Mesothelial cell of epicardium (in vitro differentiated cells): ENCODE measurements at regions not wholly inside any gene's neighbourhood (a gene's known extent, or its start where the extent isn't known, plus 50 kb on each side); places are given as distances from the start of the nearest gene placed in this dataset.

Source experiments
- DNase-seq, 2 experiments: peaks; one replicate each; pipeline ENCODE4 v3.0.0; 2021; ENCODE audit warnings: low spot score in 2 of 2; ENCODE audit not compliant: unreplicated experiment in 2 of 2
- H3K27ac Mint-ChIP-seq: 2 replicates; pipeline ENCODE4 v1.8.0; 2021; ENCODE audit warnings: mixed read lengths
- H3K27me3 Mint-ChIP-seq: 2 replicates; pipeline ENCODE4 v1.8.0; 2021; ENCODE audit warnings: low read depth, mixed read lengths
- H3K36me3 Mint-ChIP-seq: 2 replicates; pipeline ENCODE4 v1.8.0; 2021; ENCODE audit warnings: mixed read lengths
- H3K4me1 Mint-ChIP-seq: 2 replicates; pipeline ENCODE4 v1.8.0; 2021; ENCODE audit warnings: mixed read lengths
- H3K4me3 Mint-ChIP-seq: 2 replicates; pipeline ENCODE4 v1.8.0; 2021; ENCODE audit warnings: mild to moderate bottlenecking, moderate library complexity, mixed read lengths
- H3K9me3 Mint-ChIP-seq: 2 replicates; pipeline ENCODE4 v1.8.0; 2021; ENCODE audit warnings: mixed read lengths
- TF ChIP-seq, protein P1 (sequence below): fragments of 200-600 bp; sonication (generic); IDR thresholded peaks from one replicate; pipeline ENCODE4 v1.5.0; 2021; ENCODE audit warnings: antibody characterized with exemption; ENCODE audit not compliant: unreplicated experiment

DNA sequence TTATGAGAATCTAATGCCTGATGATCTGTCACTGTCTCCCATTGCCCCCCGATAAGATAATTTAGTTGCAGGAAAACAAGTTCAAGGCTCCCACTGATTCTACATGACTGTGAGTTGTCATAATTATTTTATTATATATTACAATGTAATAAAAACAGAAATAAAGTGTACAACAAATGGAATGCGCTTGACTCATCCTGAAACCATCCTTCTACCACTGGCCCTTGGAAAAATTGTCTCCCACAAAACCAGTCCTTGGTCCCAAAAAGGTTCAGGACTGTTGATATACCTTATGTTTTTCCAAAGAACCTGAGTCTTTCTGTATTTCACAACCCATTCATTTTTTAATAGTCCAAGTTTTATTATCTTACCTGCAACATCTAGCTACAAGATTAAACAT is 403.5 kb downstream of the TAF11L14 start:
- H3K4me3 Mint-ChIP-seq: no peak overlapping the region
- H3K27me3 Mint-ChIP-seq: peaks cover 4% of the 10 kb centered on the region
- no peaks in the 10 kb centered on the region for H3K36me3 Mint-ChIP-seq
- H3K9me3 Mint-ChIP-seq: peaks cover 6% of the 10 kb centered on the region
- H3K27ac Mint-ChIP-seq: no peak overlapping the region
- H3K4me1 Mint-ChIP-seq: no peaks in the 10 kb centered on the region
- DNase-seq: no peak
- TF ChIP-seq, protein P1, sequence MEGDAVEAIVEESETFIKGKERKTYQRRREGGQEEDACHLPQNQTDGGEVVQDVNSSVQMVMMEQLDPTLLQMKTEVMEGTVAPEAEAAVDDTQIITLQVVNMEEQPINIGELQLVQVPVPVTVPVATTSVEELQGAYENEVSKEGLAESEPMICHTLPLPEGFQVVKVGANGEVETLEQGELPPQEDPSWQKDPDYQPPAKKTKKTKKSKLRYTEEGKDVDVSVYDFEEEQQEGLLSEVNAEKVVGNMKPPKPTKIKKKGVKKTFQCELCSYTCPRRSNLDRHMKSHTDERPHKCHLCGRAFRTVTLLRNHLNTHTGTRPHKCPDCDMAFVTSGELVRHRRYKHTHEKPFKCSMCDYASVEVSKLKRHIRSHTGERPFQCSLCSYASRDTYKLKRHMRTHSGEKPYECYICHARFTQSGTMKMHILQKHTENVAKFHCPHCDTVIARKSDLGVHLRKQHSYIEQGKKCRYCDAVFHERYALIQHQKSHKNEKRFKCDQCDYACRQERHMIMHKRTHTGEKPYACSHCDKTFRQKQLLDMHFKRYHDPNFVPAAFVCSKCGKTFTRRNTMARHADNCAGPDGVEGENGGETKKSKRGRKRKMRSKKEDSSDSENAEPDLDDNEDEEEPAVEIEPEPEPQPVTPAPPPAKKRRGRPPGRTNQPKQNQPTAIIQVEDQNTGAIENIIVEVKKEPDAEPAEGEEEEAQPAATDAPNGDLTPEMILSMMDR: no peak

DNA sequence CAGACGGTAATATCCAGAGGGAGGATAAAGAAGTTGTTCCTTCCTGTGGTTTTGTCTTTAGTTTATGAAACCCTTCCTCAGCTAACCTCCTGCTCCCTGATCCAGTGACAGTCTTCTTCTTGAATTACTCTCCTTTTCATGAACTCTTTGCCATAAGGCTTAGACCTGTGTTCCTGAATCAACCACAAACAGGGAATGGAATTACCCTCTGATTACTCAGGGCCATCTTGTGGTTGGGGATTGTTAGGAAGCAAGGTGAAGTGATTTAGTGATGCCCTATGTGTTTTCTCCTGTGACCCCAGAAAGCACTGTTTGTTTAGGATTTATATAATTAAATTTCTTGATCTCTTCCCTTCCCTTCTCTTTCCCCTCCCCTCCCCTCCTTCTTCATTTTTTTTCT is 409.1 kb downstream of the TAF11L14 start:
- Mint-ChIP-seq H3K9me3 (peaks cover 4% of the 10 kb centered on the region), H3K4me1 (no peaks in the 10 kb centered on the region), H3K27ac (no peak overlapping the region), H3K36me3 (no peaks in the 10 kb centered on the region), H3K4me3 (no peak overlapping the region), H3K27me3 (no peaks in the 10 kb centered on the region)
- TF ChIP-seq, protein P1: no peak
- no peak for DNase-seq

DNA sequence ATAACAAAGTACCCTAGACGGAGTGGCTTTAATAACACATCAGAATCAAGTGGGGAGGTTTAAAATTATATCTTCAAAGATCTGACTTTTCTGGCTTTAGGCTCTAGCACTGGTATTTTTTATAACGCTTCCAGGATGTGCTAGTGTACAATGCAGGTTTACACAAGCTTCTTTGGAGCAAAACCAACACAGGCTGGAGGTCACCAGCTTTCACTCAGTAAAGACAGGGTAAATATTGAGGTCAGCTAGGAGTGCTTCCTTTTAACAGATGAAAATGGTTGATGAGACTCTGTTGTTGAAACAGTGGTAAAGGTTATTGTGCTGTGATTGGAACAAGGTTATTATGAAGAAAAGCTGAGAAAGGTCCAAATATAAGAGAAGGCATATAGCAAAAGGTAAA is 414.2 kb downstream of the TAF11L14 start:
- DNase-seq: no peak
- Mint-ChIP-seq H3K4me1 (no peaks in the 10 kb centered on the region), H3K4me3 (no peak overlapping the region), H3K36me3 (no peaks in the 10 kb centered on the region), H3K27me3 (no peaks in the 10 kb centered on the region), H3K9me3 (no peaks in the 10 kb centered on the region), H3K27ac (no peak overlapping the region)
- TF ChIP-seq, protein P1: no peak

DNA sequence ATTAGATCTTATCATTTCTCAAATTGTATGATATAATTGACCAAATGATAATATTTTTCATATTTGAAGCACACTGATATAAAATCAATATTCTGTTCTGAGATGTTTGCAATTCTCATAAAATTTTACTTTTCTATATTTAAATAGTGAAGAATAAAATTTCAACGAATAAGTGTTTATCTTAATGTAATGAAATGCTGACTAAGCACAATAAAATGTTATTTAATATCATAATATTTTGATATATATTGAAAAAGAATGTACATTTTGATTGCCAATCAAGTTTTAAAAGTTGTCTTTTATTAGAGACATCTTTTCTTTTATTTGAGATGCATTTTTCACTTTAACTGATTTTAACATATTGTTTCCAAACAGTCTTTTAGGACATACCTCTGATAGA is 416.1 kb downstream of the TAF11L14 start:
- H3K4me1 Mint-ChIP-seq: no peaks in the 10 kb centered on the region
- H3K9me3 Mint-ChIP-seq: no peaks in the 10 kb centered on the region
- H3K36me3 Mint-ChIP-seq: no peaks in the 10 kb centered on the region
- no peak for DNase-seq
- H3K4me3 Mint-ChIP-seq: no peak overlapping the region
- TF ChIP-seq, protein P1: no peak
- peaks cover 3% of the 10 kb centered on the region for H3K27me3 Mint-ChIP-seq
- no peak overlapping the region for H3K27ac Mint-ChIP-seq

DNA sequence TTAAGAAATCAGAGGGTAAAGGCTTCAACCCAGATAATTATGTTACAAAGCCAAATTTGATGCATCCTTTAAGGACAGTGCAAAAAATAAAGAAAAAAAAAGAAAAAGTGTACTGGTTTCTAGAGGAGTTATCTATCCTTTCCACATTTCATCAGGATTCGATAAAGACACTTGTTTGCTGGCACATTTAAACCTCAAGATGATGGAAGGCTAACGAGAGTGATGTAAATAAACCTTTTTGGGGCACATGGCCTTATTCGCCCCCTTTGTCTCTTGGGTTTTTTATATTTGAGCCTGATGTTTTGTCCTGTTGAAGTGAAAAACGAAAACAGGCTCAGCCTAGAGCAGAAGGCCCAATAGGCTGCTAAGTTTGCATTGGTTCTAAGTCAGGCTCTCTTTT is 416.5 kb downstream of the TAF11L14 start:
- TF ChIP-seq, protein P1: no peak
- no peaks in the 10 kb centered on the region for H3K9me3 Mint-ChIP-seq
- no peak overlapping the region for H3K4me3 Mint-ChIP-seq
- no peaks in the 10 kb centered on the region for H3K36me3 Mint-ChIP-seq
- no peak overlapping the region for H3K27ac Mint-ChIP-seq
- no peaks in the 10 kb centered on the region for H3K4me1 Mint-ChIP-seq
- peaks cover 4% of the 10 kb centered on the region for H3K27me3 Mint-ChIP-seq
- no peak for DNase-seq

DNA sequence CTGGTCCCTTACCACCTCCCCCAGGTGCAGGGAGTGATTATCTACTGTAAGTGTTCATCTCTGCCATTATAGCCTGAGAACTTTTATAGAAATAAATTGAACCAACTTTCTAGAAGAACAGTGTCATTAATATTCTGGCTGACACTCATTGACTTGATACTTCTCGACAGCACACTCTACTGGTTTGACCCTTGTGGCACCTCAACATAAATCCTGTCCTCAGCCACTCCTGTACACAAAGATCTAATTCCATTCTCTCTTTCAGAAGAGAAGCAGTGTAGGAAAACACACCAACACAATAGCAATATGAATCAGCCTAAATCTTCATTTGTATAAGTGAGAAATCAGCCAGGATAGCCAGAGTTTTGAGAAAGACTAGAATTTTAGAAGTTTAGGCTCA is 417.7 kb downstream of the TAF11L14 start:
- H3K9me3 Mint-ChIP-seq: no peaks in the 10 kb centered on the region
- H3K27me3 Mint-ChIP-seq: peaks cover 13% of the 10 kb centered on the region

More for the DNA sequence above, 417.7 kb downstream of the TAF11L14 start:
- Mint-ChIP-seq H3K36me3 (no peaks in the 10 kb centered on the region), H3K27ac (no peak overlapping the region), H3K4me1 (no peaks in the 10 kb centered on the region), H3K4me3 (no peak overlapping the region)
- DNase-seq: no peak
- TF ChIP-seq, protein P1: no peak
